Spleen (tissue), 7 donors: ENCODE measurements at regions not wholly inside any gene's neighbourhood (a gene's known extent, or its start where the extent isn't known, plus 50 kb on each side); places are given as distances from the start of the nearest gene placed in this dataset.

Experiments
- CTCF ChIP-seq, 11 experiments: fragments of 200-600 bp in 7 of 11; fragments of 450-650 bp in 4 of 11; sonication (generic) in 4 of 11; IDR thresholded peaks in 8 of 11; conservative IDR thresholded peaks in 3 of 11; 1 replicate in 7 of 11; 2 replicates in 4 of 11; pipeline versions ENCODE4 v1.4.0 to v1.8.0; 2016 to 2021; ENCODE audit warnings: antibody characterized with exemption in 11 of 11, inconsistent platforms in 4 of 11, mild to moderate bottlenecking in 1 of 11
- POLR2AphosphoS5 ChIP-seq, 3 donors: sonication (generic); formaldehyde crosslinking; IDR thresholded peaks; one replicate each; pipeline ENCODE4 v1.5.1; 2017; ENCODE audit warnings: antibody characterized with exemption in 3 of 3
- donor health status: DM: no; HTN: no; CAD: no; lungs with moderate emphysema.
- donor health status: DM: no; HTN: no; CAD: no.
- donor health status: DM: no; HTN: no; CAD: no.

- no peak for TF ChIP-seq CTCF (IDR thresholded peaks at IDR 0.05 in 8 of 11, conservative IDR thresholded peaks at IDR 0.05 in 3 of 11)
- TF ChIP-seq POLR2AphosphoS5 (IDR thresholded peaks at IDR 0.05): no peak
These were observed 149.0 kb upstream of the C1orf87 start for GRCh38 chr1:60222360-60223115.
